ENCODE measurements at regions not wholly inside any gene's neighbourhood (a gene's known extent, or its start where the extent isn't known, plus 50 kb on each side); places are given as distances from the start of the nearest gene placed in this dataset.
"Not testable (repeated sequence)": the region's sequence is repeated elsewhere in the genome, so short reads cannot be mapped to it uniquely, and the experiment has no call there.

DNA sequence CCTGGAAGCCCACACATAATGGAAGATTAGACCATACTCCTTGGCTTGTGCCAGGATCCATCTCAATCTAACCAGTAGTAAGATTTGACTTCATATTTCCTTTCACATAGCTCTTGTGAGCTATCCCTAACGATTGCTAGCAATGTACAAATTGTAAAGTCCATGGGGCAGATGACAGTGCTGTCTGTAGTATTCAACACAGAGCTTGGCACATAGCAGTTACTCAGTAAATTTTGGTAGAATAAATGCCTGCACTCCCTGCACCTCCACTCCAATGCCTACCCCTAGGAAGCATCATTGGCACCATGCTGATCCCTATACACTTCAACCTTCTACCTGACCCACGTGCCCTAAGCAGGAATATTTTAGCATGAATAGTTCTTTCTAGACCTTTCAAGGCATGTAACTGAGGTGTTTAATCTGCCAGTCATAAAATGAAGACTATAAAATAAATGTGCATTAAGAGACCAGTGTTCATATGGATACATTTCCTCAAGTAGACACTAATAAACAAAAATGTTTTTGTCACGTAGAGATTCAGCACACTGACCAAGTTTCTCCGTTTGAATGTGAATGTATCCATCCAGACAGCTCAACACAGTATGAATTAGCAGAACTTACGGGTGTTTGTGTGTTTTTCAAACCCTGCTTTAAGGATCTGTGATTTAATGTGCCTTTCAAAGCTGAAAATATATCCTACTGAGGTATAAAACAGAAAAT is 98.8 kb downstream of the BMP4 start:
- DNase-seq (ENCODE audit: low spot score) = no peak

DNA sequence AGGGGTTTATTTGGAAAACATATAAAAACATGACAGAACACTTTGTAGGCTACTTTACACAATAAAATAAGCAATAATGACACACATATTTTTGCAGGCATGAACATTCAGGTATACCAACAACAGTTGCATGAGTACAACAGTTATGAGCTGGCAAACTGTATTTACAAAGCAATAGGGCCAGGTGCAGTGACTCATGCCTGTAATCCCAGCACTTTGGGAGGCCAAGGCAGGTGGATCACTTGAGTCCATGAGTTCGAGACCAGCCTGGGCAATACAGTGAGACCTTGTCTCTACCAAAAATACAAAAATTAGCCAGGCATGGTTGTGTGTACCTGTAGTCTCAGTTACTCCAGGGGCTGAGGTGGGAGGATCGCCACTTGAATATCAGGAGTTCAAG is 101.1 kb downstream of the BMP4 start:
- DNase-seq (ENCODE audit: low spot score) = no peak

DNA sequence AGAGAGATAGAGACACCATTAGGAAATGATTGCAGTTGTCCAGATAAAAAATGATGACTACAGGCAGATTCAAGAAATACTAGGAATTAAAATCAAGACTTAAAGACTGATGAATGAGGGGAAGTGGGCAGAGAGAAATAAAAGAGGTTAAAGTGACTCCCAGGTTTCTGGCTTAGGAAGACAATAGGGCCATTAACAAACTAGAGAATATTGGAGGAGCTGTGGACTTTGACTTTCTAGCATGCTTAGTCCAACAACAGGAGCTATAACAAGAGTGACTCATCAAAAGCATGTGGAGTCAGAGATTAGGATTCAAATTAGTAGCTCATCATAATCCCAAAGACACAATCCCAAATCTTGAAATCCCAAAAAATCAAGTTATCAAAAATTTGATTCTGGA is 101.5 kb downstream of the BMP4 start:
- DNase-seq (ENCODE audit: low spot score) = no peak

DNA sequence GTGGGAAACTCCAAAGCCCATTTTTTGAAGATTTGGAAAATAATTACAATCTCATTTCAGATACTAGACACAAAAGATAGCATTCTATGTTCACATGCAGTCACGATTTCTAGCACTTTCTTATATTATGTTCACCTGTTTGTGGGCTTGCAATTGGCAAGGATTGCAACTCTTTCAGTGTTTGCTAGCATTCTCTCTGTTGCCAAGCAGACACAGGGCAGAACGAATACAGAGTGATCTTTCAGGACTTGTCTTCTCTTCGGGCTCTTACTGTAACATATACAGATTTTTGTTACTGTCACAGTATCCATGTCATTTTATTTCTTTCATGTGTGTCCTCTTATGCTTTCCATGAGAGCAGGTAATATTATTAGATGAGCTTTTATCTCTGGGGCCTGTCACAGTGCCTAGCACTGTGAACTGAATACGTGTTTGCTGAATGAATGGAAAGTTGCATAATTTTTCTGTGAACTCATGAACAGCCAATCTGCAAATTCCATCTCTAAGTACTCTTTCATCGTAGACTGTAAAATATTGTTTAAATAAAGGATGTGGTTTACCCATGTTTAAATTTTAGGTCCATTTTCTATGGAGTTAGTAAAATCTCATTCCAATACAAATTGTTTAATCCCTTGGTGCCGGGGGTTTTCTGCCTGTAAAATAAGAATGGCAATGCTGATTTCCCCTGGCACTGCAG is 105.1 kb downstream of the BMP4 start:
- DNase-seq (ENCODE audit: low spot score) = no peak

DNA sequence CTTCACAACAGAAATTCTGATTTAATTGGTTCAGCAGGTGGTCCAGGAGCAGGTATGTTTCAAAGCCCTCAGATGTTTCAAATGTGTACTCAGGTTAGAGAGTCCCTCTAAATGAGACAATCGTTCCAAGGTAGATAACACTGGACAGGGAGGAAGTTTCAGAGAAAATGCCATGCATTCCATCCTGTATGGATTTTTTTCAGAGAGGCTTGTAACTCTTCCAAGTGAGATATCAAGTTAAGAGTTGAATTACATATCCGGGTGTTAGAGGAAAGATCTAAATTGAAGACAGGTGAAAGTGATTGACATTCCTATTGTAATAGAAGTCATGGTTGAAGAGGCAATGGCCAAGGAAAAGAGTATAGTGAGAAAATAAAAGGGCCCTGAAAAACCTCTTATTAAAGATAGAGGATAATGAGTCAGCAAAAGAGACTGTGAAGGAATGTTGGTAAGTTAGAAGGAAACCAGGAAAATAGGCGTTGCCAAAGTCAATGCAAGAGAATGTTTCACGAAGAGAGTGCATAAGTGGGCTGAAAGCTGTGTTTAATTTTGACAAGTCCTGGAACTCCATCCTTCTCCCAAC is 105.8 kb downstream of the BMP4 start:
- DNase-seq (ENCODE audit: low spot score) = no peak

DNA sequence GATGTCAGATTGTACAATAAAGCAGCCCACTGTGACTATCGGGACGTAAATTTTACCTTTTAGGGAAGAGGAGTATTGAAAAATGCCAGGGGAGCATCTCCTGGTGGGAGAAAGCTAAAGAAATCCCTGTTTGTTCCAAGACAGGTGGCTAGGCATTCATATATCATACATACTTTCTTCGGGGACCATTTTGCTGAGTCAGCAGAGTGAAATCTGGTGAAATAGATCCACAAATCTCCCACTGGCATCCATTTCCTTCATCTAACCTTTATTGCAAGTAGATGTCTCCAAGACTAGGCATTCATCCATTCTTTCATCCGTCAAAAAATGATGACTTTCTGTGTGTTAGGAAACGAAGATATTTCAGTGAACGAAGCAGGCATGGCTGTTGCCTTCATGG is 107.1 kb downstream of the BMP4 start:
- DNase-seq (ENCODE audit: low spot score) = no peak

DNA sequence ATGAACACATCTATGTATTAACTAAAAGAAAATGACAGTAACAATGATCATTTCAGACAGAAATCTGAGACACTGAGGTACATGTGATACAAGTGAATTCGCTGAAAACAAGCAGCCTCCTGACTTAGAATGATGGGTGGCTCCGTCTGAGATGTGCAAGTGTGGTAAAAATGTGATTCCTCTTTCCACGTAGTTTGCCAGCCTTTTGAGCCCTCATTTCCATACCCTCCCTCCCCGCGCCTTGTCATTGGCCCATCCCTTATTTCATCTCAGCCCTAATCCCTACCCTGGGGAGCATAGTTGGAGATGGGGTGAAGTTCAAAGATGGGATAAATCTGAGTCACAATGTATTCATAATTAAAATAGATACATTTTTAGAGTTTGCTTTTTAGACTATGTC is 107.8 kb downstream of the BMP4 start:
- no peak for DNase-seq (ENCODE audit: low spot score)

DNA sequence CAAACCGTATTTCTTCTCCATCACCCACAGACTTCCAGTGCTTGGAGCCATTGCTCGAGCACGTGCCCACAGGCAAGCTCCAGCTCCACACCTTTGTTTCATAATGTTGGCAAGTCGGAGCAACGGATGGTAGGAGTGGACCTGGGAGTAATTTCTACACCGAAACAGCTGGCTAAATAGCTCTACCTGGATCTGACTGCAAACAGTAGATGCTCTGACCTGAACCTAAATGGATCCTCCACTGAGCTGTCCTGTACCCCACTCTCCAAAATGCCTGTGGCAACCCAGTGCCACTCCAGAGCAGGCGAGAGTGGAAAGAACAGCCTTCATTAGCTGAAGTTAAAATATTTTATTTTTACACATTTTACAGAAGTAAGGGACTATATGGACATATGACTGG is 108.7 kb downstream of the BMP4 start:
- DNase-seq (ENCODE audit: low spot score) = no peak

DNA sequence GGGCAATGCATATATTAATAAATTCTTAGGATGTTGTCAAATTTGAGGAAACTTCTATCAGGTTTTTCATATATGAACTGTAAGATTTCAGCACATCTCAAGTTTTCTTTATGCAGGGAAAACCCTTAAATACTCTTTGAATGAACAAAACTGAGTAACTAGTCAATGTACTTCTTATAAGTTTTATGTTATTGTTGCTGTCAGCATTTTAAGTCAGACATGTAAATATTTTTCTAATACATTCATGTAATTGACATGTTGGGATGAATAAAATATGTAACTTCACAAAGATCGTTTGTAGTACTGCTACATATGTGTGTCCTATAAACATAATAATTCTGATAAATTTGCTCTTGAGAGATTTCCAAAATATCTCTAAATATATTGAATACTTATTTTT is 109.6 kb downstream of the BMP4 start:
- no peak for DNase-seq (ENCODE audit: low spot score)

DNA sequence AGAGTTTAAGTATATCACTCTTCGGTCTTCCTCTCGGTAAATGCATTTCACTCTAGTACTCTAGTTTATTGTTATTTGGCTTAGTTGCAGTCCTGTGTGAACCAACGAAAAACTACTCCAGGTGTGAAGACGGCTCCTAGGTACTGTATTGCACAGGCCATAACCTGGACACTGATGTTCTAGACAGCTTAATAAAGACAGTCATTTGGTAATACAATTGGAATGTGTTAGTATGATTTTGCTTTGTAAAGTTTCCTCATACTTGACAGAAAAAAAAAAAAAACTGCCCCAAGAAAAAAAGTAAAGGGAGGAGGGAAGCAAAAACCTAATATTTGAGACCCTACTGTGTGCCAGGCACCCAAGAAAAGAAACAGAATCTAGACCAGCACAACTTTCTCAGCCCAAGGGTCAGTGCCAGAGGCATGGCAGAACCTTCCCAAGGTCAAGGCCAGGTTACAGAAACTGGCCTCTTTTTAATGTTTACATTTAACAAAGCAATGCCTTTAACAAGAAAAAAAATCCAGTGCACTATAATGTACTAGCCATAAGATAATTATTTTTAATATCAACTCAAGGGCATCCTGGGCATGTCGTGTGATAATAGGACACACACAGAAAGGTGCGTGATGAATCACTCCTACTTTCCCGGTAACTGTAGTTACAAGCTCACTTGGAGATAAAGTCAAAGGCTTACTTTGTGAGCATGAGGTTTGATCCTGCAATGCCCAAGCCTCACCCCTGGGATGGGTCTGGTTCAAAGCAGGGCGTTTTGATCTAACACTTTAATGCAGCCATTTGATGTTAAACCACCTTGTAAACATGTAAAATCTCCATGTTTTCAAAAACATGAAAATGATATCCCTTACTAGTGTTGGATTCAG is 110.6 kb downstream of the BMP4 start:
- DNase-seq (ENCODE audit: low spot score) = no peak

DNA sequence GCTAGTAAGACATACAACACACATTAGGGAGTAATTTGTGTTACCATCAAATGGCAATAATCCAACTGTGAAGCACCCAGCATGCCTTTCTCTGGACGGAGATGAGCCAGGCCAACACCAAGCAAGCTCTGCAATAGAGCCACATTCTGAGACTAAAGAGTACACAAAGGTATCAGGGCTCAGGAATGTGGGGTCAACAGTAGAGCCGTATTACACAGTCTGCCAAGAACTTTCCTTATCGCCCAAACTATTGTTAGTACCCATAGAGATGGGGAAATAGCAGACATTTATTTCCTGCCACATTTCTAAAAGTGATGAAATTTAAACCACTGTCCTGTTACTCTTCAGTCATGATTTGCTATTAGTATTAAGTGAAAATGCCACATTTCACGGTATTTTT is 113.7 kb downstream of the BMP4 start:
- no peak for DNase-seq (ENCODE audit: low spot score)

DNA sequence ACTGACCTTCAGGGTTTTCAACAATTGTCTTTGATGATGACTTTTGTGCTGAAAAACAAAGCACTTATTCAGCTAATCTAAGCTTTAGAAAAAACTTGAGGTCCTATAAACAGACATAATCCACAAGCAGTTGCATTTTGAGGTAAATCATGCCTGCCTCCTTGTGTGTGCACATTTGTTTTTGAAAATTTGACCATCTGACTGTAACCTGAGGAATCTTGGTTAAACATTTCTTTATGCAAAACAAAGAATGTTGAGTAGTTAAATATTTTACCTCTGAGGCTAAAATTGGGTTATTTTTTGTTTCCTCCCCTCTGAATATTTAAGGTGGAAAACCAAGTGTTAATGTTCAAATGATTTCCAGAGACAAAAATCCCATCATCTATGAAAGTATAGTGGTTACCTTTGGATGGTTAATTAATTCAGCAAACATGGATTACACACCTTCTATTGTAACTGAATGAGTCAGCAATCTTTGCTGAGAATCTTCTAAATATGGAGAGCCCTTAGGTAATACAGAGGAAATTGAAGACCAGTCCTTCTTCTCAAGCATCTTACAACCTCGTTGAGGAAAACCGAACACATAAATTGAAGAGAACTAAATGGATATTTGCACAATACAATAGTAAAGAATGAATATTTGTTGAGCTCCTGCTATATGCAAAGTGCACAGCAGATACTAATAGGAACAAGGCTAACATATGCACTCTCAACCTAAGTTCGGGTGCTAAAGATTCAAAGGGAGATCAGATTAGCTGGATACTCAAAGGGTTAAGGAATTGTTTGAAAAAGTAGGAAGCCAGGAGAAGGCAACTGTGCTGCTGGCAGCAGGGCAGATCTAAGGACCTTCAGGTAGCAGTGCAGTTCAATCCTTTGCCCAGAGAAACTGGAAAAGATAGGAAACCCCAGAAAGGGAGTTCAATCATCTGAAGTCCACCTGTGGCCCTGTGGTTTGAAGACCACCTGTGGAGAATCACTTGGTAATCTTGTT is 115.2 kb downstream of the BMP4 start:
- DNase-seq (ENCODE audit: low spot score) = no peak

DNA sequence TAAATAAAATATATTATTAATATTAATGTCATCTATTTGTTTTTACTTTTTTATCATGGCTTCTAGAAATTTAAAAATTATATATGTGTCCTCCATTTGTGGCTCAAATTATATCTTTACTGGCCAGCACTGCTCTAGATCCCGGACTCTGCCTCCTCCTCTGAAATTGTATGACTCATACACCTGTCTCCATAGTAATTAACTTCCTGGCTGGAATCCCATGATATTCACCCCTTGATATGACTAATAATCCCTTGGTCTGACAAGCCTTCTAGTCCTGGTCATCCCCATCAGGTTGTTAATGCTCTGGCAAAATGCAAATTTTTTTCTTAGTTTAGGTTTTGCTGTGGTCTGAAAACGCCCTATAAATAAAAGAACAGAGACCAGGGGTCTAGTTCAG is 116.2 kb downstream of the BMP4 start:
- DNase-seq (ENCODE audit: low spot score) = peak; percentile 13

DNA sequence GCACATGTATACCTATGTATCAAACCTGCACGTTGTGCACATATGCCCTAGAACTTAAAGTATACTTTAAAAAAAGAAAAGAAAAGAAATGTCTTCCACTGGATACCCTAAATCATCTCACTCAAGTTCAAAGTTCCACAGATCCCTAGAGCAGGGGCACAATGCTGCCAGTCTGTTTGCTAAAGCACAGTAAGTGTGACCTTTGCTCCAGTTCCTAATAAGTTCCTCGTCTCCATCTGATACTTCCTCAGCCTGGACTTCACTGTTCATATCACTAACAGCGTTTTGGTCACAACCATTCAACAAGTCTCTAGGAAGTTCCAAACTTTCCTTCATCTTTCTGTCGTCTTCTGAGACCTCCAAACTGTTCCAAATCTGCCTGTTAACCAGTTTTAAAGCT is 118.3 kb downstream of the BMP4 start:
- no peak for DNase-seq (ENCODE audit: low spot score)

DNA sequence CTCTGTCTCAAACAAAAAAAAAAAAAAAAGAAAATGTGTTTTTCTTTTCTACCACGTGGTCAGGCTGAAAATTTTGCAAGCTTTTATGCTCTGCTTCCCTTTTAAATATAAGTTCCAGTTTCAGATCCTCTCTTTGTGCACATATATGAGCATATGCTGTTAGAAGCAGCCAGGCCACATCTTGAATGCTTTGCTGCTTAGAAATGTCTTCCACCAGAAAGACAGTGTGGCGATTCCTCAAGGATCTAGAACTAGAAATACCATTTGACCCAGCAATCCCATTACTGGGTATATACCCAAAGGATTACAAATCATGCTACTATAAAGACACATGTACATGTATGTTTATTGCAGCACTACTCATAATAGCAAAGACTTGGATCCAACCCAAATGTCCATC is 119.0 kb downstream of the BMP4 start:
- not testable (repeated sequence) for DNase-seq (ENCODE audit: low spot score)

DNA sequence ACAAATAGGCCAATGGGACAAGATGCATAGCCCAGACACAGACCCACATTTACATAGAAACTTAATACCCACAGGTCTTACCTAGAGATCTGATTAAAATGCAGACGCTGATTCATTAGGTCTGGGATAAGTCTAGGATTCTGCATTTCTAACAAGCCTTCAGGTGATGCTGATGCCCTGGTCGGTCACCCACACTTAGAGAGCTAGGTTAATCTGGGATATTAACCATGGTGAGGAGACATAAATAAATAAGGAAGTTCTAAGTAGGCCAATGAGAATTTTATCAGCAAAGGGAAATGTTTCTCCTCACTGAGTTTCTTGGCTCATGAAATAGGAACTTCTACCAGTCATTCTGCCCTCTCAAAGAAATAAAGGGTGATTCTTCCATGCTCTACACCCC is 120.1 kb downstream of the BMP4 start:
- no peak for DNase-seq (ENCODE audit: low spot score)

DNA sequence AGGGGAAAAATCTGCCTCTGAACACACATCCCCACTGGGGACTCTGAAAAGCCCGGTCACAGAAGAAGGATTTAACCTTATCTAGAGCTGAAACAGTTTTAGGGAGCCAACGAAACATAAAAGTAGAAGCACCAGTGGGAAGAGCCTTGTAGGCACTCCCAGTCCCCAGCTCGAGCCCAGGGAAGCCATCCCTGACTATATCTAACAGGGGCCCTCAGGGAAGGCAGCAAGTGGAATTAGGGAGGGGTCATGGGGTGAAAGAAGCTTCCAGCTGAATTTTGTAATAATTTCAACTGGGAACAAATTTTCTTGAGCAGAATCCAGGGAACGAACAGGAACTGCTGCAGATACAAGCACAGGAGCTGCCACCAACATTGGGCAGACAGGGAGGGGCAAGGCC is 127.8 kb downstream of the BMP4 start:
- DNase-seq (ENCODE audit: low spot score) = no peak

DNA sequence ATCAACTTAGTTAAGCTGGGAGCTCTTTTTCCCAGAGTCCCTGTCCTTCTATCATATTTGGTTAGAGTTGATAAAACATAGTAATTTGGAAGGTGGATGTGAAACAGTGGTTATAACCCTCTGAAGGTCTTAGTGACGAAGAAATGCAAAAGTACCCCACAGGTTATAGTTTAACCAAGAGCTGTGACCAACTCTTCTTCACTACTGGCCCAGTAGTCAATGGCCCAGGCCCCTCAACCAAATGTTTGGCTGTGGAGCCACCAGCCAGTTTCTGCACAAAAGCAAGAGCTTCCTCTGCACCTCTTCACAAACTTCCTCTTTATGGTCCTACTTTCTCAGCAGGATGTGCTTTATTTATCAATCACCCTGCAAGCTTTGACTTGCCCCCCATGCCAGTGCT is 132.6 kb downstream of the BMP4 start:
- no peak for DNase-seq (ENCODE audit: low spot score)

DNA sequence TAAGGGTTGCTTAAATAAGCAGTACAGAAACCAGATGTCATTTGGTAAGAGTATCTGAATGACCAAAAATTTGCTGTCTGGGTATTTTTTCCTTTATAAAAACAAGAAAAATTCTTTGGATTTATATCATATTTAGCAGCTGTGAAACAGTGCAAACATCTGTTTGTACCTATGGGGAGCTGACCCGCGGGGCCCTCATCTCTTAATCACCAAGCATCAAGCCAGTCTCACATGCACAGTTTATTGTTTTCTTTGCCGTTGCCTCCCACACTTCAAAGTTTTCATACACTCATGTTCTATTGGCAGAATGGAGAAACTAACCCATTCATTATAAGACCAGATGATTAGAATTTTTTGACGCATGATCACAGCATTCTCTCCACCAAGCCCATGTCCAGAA is 142.2 kb downstream of the BMP4 start:
- no peak for DNase-seq (ENCODE audit: low spot score)

DNA sequence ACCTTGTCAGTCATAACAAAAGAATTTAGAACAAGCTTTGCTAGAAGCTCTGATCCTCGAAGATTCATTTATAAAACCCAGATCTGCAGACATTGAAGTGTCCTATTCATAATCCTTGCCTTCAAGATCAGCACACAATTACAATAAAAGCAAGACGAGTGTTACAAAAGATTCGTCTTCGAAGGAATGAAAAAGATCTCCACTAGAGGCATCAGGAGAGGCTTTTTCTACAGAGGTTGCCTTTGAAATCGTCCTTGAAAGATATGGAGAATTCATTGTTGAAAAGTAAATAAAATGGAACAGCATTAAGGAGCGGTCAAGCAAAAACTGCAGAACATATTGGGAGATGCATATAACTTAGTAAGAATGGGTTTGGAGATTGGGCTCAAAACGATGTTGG is 146.4 kb downstream of the BMP4 start:
- no peak for DNase-seq (ENCODE audit: low spot score)

DNA sequence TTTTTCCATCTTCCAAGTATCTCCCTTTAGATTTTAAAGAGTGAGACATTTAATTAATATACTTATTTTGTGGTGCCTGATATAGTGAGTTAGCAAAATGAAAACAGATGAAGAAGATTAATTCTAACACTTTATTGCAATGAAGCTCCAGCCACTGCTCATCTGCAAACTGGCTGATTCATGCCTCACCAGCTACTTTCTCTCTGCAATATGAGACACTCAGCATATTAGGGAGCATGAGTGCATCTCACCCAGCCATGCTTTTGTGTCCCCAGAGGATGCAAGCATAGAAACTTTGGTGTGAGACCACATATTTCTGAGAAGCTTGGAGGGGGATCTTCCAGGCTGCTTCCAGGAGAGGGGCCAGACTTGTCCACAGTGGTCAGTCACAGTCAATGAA is 148.6 kb downstream of the BMP4 start:
- no peak for DNase-seq (ENCODE audit: low spot score)
